Upper lobe of left lung (tissue), 4 donors: ENCODE measurements at regions not wholly inside any gene's neighbourhood (a gene's known extent, or its start where the extent isn't known, plus 50 kb on each side); places are given as distances from the start of the nearest gene placed in this dataset.

ENCODE experiments used
- CTCF ChIP-seq, 6 experiments: fragments of 450-650 bp in 4 of 6; fragments of 200-600 bp in 2 of 6; sonication (generic) in 2 of 6; IDR thresholded peaks; one replicate each; pipeline ENCODE4 v1.5.1; 2016 to 2019; ENCODE audit warnings: antibody characterized with exemption in 6 of 6
- EP300 ChIP-seq, 4 donors: sonication (generic); formaldehyde crosslinking; IDR thresholded peaks; one replicate each; pipeline ENCODE4 v1.5.1; 2017; ENCODE audit warnings: antibody characterized with exemption in 4 of 4, control low read depth in 2 of 4
- POLR2A ChIP-seq, 4 donors: fragments of 450-650 bp; IDR thresholded peaks; one replicate each; pipeline ENCODE4 v1.5.1; 2016 to 2017; ENCODE audit warnings: antibody characterized with exemption in 4 of 4, mild to moderate bottlenecking in 2 of 4
- POLR2AphosphoS5 ChIP-seq, 2 donors: sonication (generic); formaldehyde crosslinking; IDR thresholded peaks; one replicate each; pipeline ENCODE4 v1.5.1; 2017; ENCODE audit warnings: antibody characterized with exemption in 2 of 2

GRCh38 chr16:54412777-54413455 is 126.3 kb upstream of the IRX3 start:
- TF ChIP-seq CTCF (IDR thresholded peaks at IDR 0.05) (no peak), POLR2A (IDR thresholded peaks at IDR 0.05) (no peak), POLR2AphosphoS5 (IDR thresholded peaks at IDR 0.05) (no peak), EP300 (IDR thresholded peaks at IDR 0.05) (no peak)
